Activated CD8-positive, alpha-beta memory T cell treated with anti-CD3 and anti-CD28 coated beads, Interleukin-2, amount 50 U/mL, for 1 hour (primary cell): ENCODE measurements at regions not wholly inside any gene's neighbourhood (a gene's known extent, or its start where the extent isn't known, plus 50 kb on each side); places are given as distances from the start of the nearest gene placed in this dataset.
"Not testable (repeated sequence)": the region's sequence is repeated elsewhere in the genome, so short reads cannot be mapped to it uniquely, and the experiment has no call there.

Experiments used
- DNase-seq: peaks from one replicate; pipeline ENCODE4 v3.0.0-alpha.2; 2020; ENCODE audit errors: extremely low read depth

GRCh38 chr3:26141296-26141695 lies 351.4 kb downstream of the OXSM start:
- DNase-seq = no peak

- DNase-seq = no peak
Measured at GRCh38 chr3:26145769-26146168, 355.9 kb downstream of the OXSM start.

DNA sequence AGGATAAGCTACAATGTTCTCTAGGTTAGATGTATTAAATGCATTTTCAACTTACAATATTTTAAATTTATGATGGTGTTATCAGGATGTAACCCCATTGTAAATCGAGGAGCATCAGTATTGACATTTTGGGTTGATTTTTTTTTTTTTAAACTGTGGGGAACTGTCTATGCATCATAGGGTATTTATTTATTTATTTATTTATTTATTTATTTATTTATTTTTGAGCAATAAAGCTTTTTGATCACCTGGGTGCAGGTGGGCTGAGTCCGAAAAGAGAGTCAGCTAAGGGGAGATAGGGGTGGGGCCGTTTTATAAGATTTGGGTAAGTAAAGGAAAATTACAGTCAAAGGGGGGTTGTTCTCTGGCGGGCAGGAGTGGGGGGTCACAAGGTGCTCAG lies 367.5 kb downstream of the OXSM start:
- DNase-seq = not testable (repeated sequence)

DNA sequence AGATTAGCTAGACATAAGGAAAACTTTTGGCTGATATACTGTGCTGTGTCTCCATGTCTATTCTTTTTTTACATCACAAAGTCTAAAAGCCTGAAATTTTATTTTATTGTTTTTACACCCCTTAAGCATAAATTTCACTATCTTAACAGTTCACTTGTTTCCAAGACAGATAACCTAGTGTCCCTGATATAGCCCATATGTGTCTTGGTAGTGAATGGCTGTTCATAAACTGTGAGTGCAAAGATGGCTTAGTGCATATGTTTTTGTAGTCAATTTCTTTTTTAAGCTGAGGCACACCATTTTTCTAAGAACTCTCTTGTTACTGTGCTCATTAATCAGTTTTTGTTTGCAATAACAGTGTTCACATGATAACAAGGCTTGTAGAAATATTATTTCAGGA lies 381.1 kb downstream of the OXSM start:
- DNase-seq = no peak

DNA sequence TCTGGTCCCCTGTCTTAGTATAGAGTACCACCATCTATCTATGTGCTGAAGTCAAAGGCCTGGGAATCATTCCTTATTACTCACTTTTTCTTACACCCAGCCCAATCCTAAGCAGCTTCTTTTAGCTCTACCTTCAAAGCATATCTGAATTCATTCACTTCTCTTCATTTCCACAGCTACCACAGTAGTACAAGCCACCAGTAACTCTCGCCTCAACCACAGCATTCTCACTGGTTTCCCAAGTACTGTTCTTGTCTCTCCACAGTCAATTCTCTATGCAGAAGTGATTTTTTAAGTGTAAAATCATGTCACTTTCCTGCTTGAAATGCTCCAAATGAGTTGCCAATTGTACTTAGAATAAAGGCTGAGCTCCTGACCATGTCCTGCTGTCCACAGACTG lies 401.7 kb downstream of the OXSM start:
- DNase-seq = no peak

- no peak for DNase-seq
Measured at GRCh38 chr3:26193558-26193957, 403.7 kb downstream of the OXSM start.

- DNase-seq = no peak
Measured at GRCh38 chr3:26196781-26197180, 406.9 kb downstream of the OXSM start.

- DNase-seq = no peak
Measured at GRCh38 chr3:26198609-26199008, 408.7 kb downstream of the OXSM start.

GRCh38 chr3:26202169-26202568 lies 412.3 kb downstream of the OXSM start:
- DNase-seq = no peak

DNA sequence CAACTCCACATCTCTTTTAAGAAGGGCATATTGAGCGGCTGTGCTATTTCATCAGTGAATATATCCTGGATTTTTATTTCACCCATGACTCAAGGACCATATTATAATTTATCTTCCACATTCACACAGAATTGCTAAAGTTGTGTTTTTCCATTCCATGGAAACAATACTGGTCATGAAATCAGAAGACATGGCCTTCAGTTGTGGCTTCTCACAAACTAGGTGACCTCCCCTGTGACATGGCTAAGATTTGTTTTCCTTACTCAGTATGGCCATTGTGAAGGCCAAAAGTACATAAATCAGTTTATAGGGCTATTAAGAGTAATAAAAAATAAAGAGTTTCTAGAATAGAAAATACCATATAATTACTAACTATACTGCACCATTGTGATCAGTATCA lies 415.6 kb downstream of the OXSM start:
- DNase-seq = no peak

GRCh38 chr3:26208201-26208600 lies 414.4 kb upstream of the LRRC3B start:
- DNase-seq = no peak

GRCh38 chr3:26229801-26230200 lies 392.8 kb upstream of the LRRC3B start:
- no peak for DNase-seq

DNA sequence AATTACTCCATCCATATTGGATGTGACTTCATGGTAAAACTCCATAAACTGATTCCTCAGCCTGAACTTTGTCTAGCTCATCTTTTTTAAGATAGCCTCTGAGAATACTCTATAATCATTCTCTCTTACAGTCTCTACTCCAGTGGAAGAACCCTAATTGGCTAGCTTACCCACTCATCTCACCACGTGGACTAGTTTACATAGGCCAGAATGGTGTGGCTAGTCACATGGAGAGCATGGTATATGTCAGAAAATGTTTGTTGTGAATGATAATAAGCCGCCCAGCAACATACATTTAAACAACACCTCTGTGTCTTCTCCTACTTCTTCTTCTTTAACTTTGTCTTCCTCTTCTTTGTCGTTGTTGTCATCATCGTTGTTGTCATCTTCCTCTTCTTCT lies 389.2 kb upstream of the LRRC3B start:
- no peak for DNase-seq

GRCh38 chr3:26236531-26236930 lies 386.0 kb upstream of the LRRC3B start:
- no peak for DNase-seq

GRCh38 chr3:26237036-26237682 lies 385.4 kb upstream of the LRRC3B start:
- no peak for DNase-seq

DNA sequence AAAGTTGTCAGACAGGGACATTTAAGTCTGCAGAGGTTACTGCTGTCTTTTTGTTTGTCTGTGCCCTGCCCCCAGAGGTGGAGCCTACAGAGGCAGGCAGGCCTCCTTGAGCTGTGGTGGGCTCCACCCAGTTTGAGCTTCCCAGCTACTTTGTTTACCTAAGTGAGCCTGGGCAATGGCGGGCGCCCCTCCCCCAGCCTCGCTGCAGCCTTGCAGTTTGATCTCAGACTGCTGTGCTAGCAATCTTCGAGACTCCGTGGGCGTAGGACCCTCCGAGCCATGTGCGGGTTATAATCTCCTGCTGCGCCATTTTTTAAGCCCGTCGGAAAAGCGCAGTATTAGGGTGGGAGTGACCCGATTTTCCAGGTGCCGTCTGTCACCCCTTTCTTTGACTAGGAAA lies 378.0 kb upstream of the LRRC3B start:
- DNase-seq = not testable (repeated sequence)

- no peak for DNase-seq
Measured at GRCh38 chr3:26245236-26245635, 377.3 kb upstream of the LRRC3B start.

DNA sequence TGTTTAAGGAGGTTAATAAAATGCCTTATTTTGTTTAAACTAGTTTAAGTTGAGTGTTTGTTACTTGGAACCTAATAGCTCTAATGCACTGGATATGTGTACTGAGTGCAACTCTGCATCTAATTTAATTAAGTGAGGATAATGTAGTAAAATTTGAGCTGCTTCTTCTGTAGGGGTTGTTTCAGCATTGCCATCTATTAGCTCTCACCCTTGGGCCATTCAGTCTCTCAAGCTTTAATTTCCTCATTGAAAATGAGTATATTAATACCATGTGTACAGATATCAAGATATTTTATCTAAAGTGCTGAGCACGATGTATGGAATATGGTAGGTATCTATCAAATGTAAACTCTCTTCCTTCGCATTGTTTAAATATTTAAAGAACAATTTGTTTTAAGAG lies 375.7 kb upstream of the LRRC3B start:
- DNase-seq = no peak

DNA sequence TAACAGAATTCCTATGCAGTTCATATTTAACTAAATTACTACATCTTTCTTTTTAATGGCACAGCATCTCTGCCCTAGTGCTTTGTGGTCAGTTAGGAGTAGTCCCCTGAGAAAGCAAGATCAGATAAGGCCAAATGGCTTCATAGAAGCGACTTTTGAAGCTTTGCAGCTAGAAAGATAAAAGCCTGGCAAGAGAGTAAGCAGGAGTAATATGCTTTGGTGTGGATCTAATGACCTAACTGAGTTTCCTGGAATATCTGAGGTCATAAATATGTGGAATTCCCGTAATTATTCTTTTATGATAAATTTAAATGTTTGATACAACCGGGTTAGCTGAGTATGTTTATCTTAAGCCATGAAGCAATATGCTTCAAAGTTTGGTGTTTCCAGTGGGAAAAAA lies 374.9 kb upstream of the LRRC3B start:
- no peak for DNase-seq

- DNase-seq = no peak
Measured at GRCh38 chr3:26252001-26252400, 370.6 kb upstream of the LRRC3B start.

DNA sequence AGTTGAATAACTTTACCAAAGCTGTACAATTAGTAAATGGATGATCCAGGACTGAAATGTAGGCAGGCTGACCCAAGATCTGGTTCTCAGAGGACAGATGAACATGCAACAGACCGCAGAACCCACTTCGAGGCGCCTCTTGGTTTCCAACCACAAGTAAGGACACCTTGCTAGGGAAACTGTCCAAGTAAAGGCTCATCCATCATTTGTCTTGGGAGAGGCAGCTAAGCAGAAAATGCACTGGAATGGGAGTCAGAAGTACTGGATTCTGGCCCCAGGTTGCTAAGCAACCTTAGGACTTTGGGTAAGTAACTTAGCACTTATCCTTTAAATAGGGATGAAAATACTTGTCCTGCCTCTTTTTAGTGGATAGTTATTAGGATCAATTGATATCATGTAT lies 366.3 kb upstream of the LRRC3B start:
- no peak for DNase-seq

GRCh38 chr3:26259176-26259575 lies 363.4 kb upstream of the LRRC3B start:
- DNase-seq = no peak

DNA sequence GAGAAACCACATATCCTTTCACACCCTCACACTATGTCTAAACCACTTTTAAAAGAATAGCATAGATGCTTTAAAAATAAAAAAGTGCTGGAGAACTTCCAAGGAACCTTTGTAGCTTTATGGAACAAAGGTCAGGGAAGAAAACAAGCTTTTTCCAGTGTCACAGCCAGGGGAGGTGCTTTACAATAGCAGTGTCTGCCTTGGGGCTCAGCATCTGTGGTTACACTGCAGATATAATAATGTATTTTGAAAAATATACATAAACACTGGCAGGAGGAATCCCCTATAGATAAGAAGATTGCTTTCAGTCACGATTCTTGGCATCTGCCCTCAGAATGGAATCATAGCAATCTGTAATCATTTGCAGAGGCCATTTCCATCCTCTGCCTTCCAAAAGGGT lies 362.4 kb upstream of the LRRC3B start:
- no peak for DNase-seq

DNA sequence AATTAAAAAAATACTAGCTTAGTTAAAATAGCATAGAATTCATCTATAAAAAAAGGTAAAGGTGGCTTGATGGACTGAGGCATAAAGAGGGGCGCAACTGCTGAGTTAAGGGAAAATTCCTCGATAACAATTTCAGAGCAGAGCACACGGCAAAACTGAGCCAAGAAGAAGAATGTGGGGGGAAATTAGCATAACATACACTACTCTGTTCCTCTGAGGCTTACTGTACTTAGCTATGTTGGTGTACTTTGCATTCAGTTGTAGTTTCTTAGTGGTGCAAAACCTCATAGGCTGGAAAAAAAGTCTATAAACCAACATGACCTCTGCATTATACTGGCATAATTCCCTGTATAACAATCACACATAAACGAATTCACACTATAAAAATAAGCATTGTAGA lies 357.9 kb upstream of the LRRC3B start:
- no peak for DNase-seq
